ENCODE measurements at regions not wholly inside any gene's neighbourhood (a gene's known extent, or its start where the extent isn't known, plus 50 kb on each side); places are given as distances from the start of the nearest gene placed in this dataset.
"Not testable (repeated sequence)": the region's sequence is repeated elsewhere in the genome, so short reads cannot be mapped to it uniquely, and the experiment has no call there.

DNA sequence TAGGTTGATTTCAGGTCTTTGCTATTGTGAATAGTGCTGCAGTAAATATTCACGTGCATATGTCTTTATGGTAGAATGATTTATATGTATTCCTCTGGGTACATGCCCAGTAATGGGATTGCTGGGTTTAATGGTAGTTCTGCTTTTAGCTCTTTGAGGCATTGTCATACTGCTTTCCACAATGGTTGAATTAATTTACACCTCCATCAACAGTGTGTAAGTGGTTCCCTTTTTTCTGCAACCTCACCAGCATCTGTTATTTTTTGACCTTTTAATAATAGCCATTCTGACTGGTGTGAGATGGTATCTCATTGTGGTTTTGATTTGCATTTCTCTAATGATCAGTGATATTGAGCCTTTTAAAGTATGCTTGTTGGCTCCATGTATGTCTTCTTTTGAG lies 158.0 kb downstream of the RNF144B start:
- TF ChIP-seq POLR2A, POLR2AphosphoS5, TAF1, SPI1, POU2F2 (IDR thresholded peaks at IDR 0.05; ENCODE audit: low read depth, low read length): not testable (repeated sequence)
